Astrocyte (in vitro differentiated cells and primary cell): ENCODE measurements at regions not wholly inside any gene's neighbourhood (a gene's known extent, or its start where the extent isn't known, plus 50 kb on each side); places are given as distances from the start of the nearest gene placed in this dataset.

Experiments used
- CTCF ChIP-seq: IDR thresholded peaks from 2 replicates; pipeline ENCODE4 v1.5.1; 2011; ENCODE audit warnings: low read depth, mild to moderate bottlenecking, inconsistent platforms, low read length, moderate library complexity; ENCODE audit not compliant: insufficient read depth
- EZH2 ChIP-seq: IDR thresholded peaks from 2 replicates; pipeline ENCODE4 v1.6.1; 2012; ENCODE audit warnings: mild to moderate bottlenecking, low read length, inconsistent platforms; ENCODE audit not compliant: insufficient read depth

DNA sequence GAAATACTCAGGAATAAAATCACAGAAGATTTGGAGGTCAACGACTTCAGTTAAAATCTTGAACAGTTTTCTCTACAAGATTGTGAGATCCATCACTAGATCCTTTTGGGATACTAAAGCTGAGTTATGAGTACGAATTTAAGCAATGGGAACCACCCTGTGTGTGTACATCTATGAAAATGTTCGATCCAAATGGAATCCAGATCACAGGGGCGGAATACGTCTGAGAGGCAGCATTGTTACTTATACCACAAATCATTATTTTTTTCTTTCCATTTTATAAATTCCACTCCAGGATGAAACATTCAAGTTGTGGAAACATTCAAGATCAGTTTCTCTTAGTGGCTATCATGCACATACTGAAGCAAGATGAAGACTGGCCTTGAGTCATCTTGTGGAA lies 239.3 kb upstream of the PAPPA start:
- TF ChIP-seq CTCF (no peak), EZH2 (no peak)
